NAMALWA (cell line): ENCODE measurements at regions not wholly inside any gene's neighbourhood (a gene's known extent, or its start where the extent isn't known, plus 50 kb on each side); places are given as distances from the start of the nearest gene placed in this dataset.

Source experiments
- DNase-seq: peaks from one replicate; pipeline ENCODE4 v3.0.0-alpha.2; 2015; ENCODE audit warnings: low spot score

DNA sequence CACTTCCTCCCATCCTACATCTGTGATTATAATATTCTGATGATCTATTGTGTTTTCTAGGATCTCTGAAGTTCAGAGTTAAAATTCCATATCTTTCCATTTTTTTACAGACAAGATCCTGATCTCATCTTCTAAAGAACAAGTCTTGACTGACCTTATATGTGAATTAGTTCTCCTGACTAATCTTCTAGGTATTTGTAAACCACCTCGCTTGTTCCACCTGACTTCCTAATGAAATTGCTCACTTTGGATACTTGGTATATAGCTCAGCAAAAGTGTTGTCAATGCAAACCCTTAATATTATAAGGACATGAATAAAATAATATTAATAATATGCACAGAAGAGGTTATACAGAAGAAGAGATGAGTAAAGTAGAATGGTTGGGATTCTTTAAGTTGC is 68.2 kb upstream of the NR4A3 start:
- DNase-seq: no peak

DNA sequence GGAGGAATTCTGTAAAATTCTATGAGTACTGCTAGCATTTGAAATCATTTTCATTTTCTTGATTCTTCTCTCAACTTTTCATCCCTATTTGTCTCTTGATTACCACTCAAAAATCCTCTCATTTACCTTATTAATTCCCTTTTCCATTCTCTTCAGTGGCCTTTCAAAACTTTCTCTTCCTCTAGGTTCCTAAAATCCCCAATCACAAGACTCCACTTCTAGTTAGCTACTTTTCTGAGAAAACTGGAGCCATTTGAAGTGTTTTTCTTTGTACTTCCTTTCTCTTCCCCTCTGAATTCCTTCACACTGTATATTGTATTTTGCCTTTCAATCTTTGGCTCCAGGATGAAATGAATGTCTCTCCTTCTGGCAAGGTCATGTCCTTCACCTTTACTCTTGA is 61.3 kb upstream of the NR4A3 start:
- DNase-seq: no peak

DNA sequence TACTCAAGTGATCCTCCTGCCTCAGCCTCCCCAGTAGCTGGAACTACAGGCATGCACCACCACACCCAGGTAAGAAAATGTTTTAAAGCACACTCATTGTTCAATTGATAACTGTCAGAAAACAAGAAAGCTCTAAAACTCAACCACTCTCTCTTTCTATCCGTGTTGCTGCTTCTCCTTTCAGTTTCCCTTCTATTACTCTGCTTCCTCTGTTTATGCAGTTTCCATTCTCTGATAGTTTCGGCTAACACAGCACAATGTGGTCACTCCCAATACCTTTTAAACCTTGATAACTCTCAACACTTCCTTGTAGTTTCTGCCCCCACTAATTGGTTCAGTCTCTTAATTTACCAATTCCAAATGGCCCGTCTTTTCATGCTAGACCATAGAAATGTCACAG is 59.2 kb upstream of the NR4A3 start:
- peak; percentile 36 for DNase-seq
